GM21390 (cell line): ENCODE measurements at regions not wholly inside any gene's neighbourhood (a gene's known extent, or its start where the extent isn't known, plus 50 kb on each side); places are given as distances from the start of the nearest gene placed in this dataset.
"Not testable (repeated sequence)": the region's sequence is repeated elsewhere in the genome, so short reads cannot be mapped to it uniquely, and the experiment has no call there.

Source experiments
- ATAC-seq: cut with Tn5 transposase; IDR thresholded peaks from one replicate; pipeline ENCODE4 v1.9.1; 2021; ENCODE audit not compliant: unreplicated experiment

DNA sequence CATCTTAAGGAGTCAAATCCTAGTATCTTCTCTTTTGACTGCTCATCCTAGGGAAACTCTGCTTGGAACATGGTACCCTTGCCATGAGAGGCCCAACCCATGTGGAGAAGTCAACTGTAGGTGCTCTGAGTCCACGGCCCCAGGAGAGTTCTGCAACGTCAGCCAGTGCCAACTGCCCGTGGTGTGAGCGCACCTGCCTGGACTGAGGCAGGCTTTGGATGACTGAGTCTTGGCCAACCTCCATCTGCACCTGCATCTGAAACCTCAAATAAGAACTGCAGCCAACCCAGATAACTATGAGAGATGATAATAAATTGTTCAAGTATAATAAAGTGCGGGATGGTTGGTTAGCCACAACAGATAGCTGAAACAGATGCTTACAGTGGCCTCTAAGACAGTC, 772.0 kb downstream of the TRIML1 start:
- no peak for ATAC-seq

- no peak for ATAC-seq
These were observed 772.5 kb downstream of the TRIML1 start for GRCh38 chr4:188911707-188912106.

DNA sequence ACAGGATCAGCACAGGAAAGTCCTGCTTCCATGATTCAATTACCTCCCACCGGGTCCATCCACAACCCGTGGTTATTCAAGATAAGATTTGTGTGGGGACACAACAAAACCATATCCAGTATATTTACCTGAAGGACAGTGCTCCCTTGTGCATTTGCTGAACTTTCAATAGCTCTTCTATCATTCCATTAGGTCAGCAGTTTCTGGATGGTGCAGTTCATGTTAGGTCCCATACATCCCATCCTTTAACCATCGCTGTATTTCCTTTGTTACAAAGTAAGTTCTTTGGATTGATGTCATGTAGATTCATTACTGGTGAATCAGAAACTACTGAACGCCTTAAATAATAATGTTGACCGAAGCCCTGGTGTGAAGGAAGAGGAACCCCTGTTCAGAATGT, 775.9 kb downstream of the TRIML1 start:
- ATAC-seq: no peak

- no peak for ATAC-seq
These were observed 779.5 kb downstream of the TRIML1 start for GRCh38 chr4:188918787-188919186.

DNA sequence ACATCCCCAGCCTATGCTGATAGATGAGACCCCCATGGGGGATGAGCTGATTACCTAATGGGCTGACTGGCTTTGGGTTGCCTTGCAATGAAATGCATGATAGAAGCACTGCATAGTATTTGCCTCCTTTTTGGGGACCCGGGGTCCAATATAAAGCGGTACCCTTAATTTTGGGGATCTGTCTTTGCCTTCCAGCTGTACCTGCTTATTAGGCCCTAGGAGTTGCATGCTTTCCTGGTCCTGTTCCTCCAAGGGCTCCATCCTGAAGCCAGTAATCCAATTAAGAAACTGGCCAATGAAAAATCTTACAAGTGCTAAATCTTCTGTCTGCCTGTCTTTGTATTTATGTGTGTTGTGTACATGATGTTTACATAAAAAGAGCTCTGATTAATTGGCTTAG, 791.6 kb downstream of the TRIML1 start:
- ATAC-seq: no peak

DNA sequence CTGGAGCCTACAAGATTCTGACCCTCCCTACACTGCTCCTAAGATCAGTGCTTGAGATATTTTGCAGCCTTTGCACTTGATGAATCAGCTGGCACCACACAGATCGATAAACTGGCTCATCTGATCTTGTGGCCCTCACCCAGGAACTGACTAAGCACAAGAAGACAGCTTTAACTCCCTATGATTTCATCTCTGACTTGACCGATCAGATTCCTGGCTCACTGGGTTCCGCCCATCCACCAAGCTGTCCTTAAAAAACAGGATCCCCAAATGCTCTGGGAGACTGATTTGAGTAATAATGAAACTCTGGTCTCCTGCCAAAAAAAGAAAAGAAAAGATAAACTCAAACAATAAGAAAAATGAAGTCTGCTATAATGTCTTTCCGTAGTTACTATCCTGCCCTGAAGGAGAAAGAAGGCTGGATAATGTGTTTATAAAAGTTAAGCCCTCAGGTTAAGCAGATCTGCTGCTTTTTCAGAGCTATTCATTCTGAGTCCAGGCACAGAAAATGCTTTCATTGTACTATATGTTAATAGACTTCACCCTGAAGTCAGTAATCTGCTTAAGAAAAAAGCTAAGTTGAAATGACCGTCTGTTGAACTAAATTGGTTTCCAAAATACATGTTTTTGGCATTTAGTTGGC, 795.2 kb downstream of the TRIML1 start:
- ATAC-seq: no peak

DNA sequence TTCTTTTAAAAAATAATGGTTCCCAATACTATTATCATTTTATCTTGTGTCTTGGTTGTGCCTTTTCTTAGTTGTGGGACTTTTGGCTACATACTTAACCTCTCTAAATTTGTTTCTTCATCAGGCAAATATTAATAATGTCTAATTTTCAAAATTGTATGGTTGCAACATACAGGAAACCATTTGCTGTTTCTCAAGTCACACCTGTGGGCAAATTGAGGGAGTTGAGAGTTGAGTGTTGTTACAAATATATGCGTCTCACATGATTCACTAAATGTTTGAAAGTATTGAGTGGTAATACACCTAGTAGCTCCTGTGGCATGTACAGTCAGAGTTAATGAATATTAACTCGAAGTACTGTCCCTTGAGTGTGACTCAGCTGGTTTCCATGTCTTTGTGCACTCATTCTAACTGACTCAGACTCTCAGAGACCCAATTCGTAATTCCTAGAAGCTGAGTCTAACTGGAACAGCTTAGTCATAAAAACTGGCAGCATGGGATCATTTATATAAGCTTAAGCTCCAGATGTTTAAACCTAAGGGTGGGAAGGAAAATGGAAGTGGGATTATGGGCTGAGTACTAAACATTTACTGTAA, 802.4 kb downstream of the TRIML1 start:
- ATAC-seq: no peak

DNA sequence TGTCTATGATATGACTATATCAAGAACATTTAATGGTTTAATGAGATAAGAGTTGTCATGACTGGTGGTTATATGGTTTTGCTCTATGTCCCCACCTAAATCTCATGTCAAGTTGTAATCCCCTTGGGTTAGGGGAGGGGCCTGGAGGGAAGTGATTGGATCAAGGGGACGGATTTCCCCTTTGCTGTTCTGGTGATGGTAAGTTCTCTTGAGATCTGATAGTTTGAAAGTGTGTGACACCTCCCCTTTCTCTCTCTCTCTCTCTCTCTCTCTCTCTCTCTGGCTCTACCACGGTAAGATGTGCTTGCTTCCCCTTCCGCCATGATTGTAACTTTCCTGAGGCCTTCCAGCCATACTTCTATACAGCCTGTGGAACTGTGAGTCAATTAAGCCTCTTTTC, 803.4 kb downstream of the TRIML1 start:
- ATAC-seq: no peak

GRCh38 chr4:188949596-188949995, 810.4 kb downstream of the TRIML1 start:
- ATAC-seq: no peak

GRCh38 chr4:188955066-188955465, 815.8 kb downstream of the TRIML1 start:
- no peak for ATAC-seq

GRCh38 chr4:188956566-188956965, 817.3 kb downstream of the TRIML1 start:
- no peak for ATAC-seq

DNA sequence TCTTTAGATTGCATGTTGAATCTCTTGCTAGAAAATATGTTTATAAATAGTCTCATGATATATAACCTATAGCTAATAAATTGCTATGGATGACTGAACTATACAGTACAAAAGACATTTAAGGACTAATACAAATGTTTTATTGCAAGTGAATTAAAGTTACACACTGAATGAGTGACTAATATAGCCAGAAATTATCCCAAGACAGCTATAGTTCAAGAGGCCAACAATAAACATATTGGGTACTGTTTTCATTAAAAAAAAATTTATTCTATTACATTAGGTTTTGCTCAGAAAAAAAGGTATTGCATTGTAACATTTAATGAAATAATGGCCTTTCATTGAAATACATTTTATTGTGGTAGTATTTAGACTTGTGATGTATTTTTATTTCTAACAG, 819.1 kb downstream of the TRIML1 start:
- ATAC-seq: no peak

- ATAC-seq: no peak
These were observed 820.2 kb downstream of the TRIML1 start for GRCh38 chr4:188959424-188959823.

DNA sequence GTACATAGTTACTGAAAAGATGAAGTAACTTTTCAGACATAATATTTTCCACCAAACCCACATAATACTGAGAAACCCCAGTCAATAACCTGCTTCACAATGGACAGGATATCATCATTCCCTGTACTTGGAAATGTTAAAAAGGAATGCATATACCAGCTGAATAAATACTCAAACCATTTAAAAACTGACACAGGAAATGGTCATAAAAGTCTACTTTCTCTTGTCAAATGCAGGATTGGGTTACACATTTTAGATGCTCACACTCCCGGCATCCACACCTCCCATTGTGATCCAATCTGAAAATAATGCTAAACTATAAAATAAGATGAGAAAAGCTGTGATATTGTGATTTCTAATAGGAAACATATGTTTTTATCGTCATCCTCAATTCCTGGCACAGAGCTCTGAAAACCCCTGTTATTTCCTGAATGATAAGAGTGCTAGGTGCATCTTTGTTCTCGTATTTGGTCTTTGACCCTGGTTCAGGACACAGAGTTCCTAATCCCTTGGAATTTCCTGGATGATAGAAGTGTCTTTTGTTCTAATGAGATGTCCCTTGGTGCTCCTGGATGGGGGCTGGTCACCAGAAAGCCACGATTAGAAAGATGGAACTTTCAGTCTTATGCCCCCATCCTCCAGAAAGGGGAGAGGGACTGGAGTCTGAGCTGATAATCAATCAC, 821.3 kb downstream of the TRIML1 start:
- ATAC-seq: no peak

GRCh38 chr4:188971125-188971524, 831.9 kb downstream of the TRIML1 start:
- ATAC-seq: no peak

- no peak for ATAC-seq
These were observed 836.0 kb downstream of the TRIML1 start for GRCh38 chr4:188975271-188975670.

DNA sequence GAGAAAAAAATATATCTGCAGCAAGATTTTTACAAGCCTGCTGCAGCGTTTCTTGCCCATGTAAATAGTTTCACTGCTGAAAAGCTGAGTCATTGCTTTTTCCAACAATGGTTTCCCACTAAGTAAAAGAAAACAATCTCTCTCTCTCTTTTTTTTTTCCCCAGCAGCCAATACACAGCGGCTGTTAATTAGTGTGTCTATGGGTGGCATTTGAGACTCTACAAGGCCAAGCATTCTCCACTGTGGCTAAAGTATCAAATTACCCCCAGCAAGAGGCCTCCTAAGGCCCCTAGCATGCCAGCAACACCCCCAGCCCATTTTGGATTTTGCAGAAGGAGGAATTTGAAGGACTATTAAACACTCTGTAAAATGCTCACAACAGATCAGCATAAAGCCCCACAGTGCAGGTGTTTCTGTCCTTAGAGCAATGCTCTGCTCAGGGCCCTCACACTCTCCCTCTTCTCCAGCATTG, 837.4 kb downstream of the TRIML1 start:
- no peak for ATAC-seq

- ATAC-seq: not testable (repeated sequence)
These were observed 838.0 kb downstream of the TRIML1 start for GRCh38 chr4:188977232-188977631.

- ATAC-seq: no peak
These were observed 845.3 kb downstream of the TRIML1 start for GRCh38 chr4:188984518-188984917.

DNA sequence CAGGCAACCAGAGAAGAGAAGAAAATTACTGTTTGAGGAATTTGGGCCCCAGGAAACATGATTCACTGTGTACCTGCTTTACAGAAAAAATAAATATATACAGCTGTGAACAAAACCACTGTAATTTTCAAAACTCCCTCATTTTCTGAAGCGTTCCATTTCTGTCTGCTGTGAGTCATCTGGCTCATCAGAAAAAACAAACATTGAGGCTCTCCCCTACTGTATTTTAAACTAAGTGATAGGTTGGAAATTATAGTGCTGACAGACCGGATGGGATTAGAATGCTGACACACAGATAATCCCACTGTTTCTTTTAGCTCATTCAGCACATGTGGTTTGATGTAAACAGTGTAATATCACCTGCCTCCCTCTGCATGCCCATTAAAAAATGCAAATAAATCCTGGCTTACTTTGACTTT, 847.0 kb downstream of the TRIML1 start:
- ATAC-seq: no peak

DNA sequence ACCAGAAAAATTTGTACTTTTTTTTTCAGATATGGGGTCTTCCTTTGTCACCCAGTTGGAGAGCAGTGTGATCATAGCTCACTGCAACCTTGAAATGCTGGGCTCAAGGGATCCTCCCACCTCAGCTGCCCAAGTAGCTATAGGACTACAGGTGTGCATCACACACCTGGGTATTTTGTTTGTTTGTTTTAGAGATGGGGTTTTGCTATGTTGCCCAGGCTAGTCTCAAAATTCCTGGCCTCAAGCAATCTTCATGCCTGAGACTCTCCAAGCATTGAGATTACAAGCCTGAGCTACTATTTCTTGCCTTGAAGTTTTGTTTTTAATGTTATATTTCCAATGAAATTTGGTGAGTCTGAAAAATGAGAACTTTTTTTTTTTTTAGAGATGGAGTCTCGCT, 847.8 kb downstream of the TRIML1 start:
- ATAC-seq: no peak

DNA sequence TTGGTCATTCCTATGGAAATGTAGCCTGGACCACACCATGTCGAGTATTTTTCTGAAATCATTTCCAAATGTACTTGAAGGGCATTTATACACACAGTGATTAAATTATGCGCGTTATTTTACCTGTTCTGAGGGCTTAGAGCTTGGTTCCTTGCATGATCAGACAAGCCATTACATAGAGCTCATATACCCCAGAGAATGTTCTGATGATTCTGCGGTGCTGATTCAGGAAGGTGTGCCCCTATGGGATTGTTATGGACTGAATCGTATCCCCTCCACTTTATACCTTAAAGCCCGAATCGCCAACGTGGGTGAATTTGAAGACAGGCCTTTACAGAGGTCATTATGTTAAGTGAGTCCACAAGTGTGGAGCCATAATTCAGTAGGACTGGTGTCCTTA, 848.9 kb downstream of the TRIML1 start:
- no peak for ATAC-seq
